ENCODE measurements at regions not wholly inside any gene's neighbourhood (a gene's known extent, or its start where the extent isn't known, plus 50 kb on each side); places are given as distances from the start of the nearest gene placed in this dataset.

GRCh38 chr4:156505341-156505955 is 466.2 kb downstream of the PDGFC start:
- intact Hi-C loops (cut with micrococcal nuclease): no loop called here
- H3K27ac ChIP-seq (ENCODE audit: insufficient read depth, low read length): no peak overlapping the region
- no peaks in the 10 kb centered on the region for H3K4me1 ChIP-seq (ENCODE audit: control insufficient read depth, insufficient read depth, low read length)
- H2BK5ac ChIP-seq (ENCODE audit: low read depth, low read length, poor library complexity, severe bottlenecking): no peak overlapping the region
- no peaks in the 10 kb centered on the region for H3K9me1 ChIP-seq (ENCODE audit: insufficient read depth, low read length)
- H2AK5ac ChIP-seq (ENCODE audit: low read depth, low read length): no peak overlapping the region
- no peaks in the 10 kb centered on the region for H3K79me1 ChIP-seq (ENCODE audit: low read depth in 1 of 2, low read length in 2 of 2)
- H3K9me3 ChIP-seq (ENCODE audit: control insufficient read depth, insufficient read depth, low read length): no peaks in the 10 kb centered on the region
- no peak overlapping the region for H4K91ac ChIP-seq (ENCODE audit: insufficient read depth, low read depth, low read length)
- no peaks in the 10 kb centered on the region for H4K20me1 ChIP-seq (ENCODE audit: insufficient read depth, low read length)
- POLR2A ChIA-PET (ENCODE audit: unreplicated experiment): no interaction called here
- no peak overlapping the region for H2BK15ac ChIP-seq (ENCODE audit: low read depth, low read length)
- no peak overlapping the region for H3K4me3 ChIP-seq (ENCODE audit: insufficient read depth, low read depth, low read length)
- in situ Hi-C loops (cut with MboI; ENCODE audit: low sequenced_read_pairs): no loop called here
- ATAC-seq (ENCODE audit: low read depth) (no peak), DNase-seq (no peak)
- no peak overlapping the region for H2AFZ ChIP-seq (replicated peaks; ENCODE audit: low read length, poor library complexity)
- H3K4ac ChIP-seq (ENCODE audit: low read depth, low read length): no peak overlapping the region
- H3K56ac ChIP-seq (ENCODE audit: extremely low read depth, insufficient read depth, low read length): no peak overlapping the region
- dilution Hi-C loops (cut with HindIII; ENCODE audit: low sequenced_read_pairs, unreplicated experiment): no loop called here
- H2BK20ac ChIP-seq (ENCODE audit: low read depth, low read length): no peak overlapping the region
- TF ChIP-seq MAFK (IDR thresholded peaks at IDR 0.05; ENCODE audit: low read depth, low read length) (no peak), CTCF (conservative IDR thresholded peaks at IDR 0.05; ENCODE audit: low read depth, low read length) (no peak), FOS (IDR thresholded peaks at IDR 0.05; ENCODE audit: low read depth, low read length) (no peak), SMC3 (IDR thresholded peaks at IDR 0.05; ENCODE audit: low read depth, low read length) (no peak), RCOR1 (IDR thresholded peaks at IDR 0.05; ENCODE audit: insufficient replicate concordance, low read length) (no peak), MXI1 (IDR thresholded peaks at IDR 0.05; ENCODE audit: borderline replicate concordance, low read depth, low read length) (no peak), RAD21 (IDR thresholded peaks at IDR 0.05; ENCODE audit: low read length) (no peak), CEBPB (IDR thresholded peaks at IDR 0.05; ENCODE audit: low read depth, low read length) (no peak), RFX5 (IDR thresholded peaks at IDR 0.05; ENCODE audit: low read depth, low read length) (no peak), BHLHE40 (IDR thresholded peaks at IDR 0.05; ENCODE audit: low read depth, low read length) (no peak), MAZ (IDR thresholded peaks at IDR 0.05; ENCODE audit: borderline replicate concordance, low read depth, low read length) (no peak), NFE2L2 (IDR thresholded peaks at IDR 0.05; ENCODE audit: low read depth, low read length) (no peak), ELK1 (IDR thresholded peaks at IDR 0.05; ENCODE audit: borderline replicate concordance, low read depth, low read length) (no peak), CHD1 (IDR thresholded peaks at IDR 0.05; ENCODE audit: low read depth, low read length) (no peak), USF2 (IDR thresholded peaks at IDR 0.05; ENCODE audit: low read depth, low read length) (no peak), POLR2A (IDR thresholded peaks at IDR 0.05; ENCODE audit: low read depth, low read length) (no peak)
- BruUV-seq (replicated peaks): no TSS peak
- H2AK9ac ChIP-seq (replicated peaks; ENCODE audit: low read depth, low read length, poor library complexity): no peak overlapping the region
- no peak overlapping the region for H2BK120ac ChIP-seq (ENCODE audit: low read depth, low read length)
- H3K23ac ChIP-seq (ENCODE audit: low read depth, low read length): no peak overlapping the region
- no peak overlapping the region for H3K4me2 ChIP-seq (ENCODE audit: low read depth, low read length)
- whole genome bisulfite sequencing, 2 experiments (ENCODE audit: extremely low coverage in 2 of 2, insufficient read length in 1 of 2): 64% methylated on average over 6 of the region's 12 CpGs; no CpG with 5 or more reads in 1 of the 2 experiments
- H3K18ac ChIP-seq (ENCODE audit: low read depth, low read length): no peak overlapping the region
- H3K9ac ChIP-seq (ENCODE audit: low read depth, low read length): no peak overlapping the region
- H4K5ac ChIP-seq (ENCODE audit: low read depth, low read length): no peak overlapping the region
- CTCF ChIA-PET: no interaction called here
- no peak overlapping the region for H4K8ac ChIP-seq (ENCODE audit: low read depth in 2 of 2, low read length in 2 of 2)
- no peak overlapping the region for H3K14ac ChIP-seq (replicated peaks; ENCODE audit: low read depth, low read length)
- no peaks in the 10 kb centered on the region for H3K36me3 ChIP-seq (ENCODE audit: control insufficient read depth, insufficient read depth, low read length)
- no peaks in the 10 kb centered on the region for H3K27me3 ChIP-seq (ENCODE audit: control insufficient read depth, insufficient read depth, low read length)
